T-helper 1 cell (primary cell): ENCODE measurements at regions not wholly inside any gene's neighbourhood (a gene's known extent, or its start where the extent isn't known, plus 50 kb on each side); places are given as distances from the start of the nearest gene placed in this dataset.
"Not testable (repeated sequence)": the region's sequence is repeated elsewhere in the genome, so short reads cannot be mapped to it uniquely, and the experiment has no call there.

Experiments used
- DNase-seq, 5 donors: peaks; one replicate each; pipeline ENCODE4 v3.0.0-alpha.2; 2012 to 2020

DNA sequence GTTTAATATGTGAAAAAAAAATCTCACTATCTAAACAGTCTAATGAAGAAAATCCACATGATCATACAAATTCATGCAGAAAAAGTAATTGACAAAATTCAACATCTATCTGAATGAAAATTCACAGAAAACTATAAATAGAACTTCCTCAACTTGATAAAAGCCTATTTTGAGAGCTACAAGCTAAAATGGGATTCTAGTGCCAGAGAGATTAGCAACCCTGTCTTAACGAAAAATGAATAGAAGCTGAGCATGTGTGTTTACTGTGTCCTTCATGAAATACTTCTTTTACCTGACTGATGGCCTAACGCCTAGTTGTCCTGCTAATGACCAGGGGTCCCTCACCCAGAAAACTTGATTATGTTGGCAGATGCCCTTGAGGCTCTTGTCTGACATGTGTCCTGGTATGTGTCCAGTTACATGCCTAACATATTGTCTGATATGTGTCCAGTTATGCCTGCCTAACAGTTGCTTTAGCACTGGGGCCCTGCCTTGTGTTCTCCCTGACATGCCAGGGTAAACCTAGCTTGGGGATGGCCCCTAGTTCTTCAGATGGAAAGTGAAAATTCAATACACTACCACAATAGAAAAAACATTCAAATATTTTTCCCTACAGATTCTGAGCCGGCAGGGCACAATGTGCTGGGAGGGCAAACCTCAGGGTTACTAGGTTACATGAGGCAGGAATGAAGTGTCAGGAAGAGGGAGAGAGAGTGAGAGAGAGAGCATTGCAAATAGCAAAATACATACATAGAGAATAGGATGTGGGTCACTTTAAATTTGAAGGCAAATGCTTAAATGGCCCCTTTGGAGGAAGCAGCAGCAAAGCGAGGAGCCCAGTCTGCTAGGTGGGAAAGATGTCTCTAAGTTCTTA is 834.0 kb downstream of the CDH11 start:
- no peak for DNase-seq

DNA sequence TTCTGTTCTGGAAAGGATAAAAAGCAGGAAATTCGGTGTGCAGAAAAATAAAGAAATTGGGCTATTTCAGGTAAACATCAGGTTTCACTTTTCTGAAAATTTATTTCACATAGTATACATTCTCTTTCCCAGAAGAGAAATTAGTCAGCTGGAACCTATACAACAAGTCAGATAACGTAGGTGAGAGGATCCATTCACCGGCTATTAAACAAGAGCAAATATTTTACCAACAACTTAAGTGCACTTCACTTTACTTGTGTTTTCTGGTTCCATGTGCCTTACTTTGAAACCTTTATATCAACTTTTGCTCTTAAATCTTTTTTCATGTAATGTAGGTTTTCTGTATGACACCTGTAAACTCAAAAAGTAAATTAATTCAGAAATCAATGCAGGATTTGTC is 839.7 kb downstream of the CDH11 start:
- DNase-seq: no peak

DNA sequence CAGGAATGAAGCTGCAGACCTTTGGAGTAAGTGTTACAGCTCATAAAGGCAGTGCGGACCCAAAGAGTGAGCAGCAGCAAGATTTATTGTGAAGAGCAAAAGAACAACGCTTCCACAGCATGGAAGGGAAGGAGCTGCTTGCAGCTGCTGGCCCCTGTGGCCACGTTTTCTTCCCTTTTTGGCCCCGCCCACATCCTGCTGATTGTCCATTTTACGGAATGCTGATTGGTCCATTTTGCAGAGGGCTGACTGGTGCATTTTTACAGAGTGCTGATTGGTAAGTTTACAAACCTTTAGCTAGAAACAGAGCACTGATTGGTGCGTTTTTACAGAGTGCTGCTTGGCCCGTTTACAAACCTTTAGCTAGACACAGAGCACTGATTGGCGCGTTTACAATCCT is 841.5 kb downstream of the CDH11 start:
- no peak for DNase-seq

DNA sequence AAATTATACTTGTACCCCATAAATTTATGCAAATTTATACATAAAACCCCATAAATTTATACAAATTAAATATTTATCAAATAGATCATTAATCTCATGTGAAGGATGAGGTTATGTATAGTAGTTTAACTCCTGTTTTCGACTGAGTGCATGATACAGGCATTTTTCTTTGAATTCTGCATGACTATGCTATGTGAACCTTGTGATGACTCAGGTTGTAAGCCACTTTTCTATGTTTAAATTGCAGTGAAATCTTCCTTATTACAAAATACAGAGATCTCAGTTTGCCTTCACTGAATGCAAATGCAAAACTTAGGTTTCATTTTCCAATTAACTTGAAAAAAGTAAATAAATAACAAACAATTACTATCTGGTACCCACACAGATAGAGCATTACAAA is 843.7 kb downstream of the CDH11 start:
- DNase-seq: no peak

DNA sequence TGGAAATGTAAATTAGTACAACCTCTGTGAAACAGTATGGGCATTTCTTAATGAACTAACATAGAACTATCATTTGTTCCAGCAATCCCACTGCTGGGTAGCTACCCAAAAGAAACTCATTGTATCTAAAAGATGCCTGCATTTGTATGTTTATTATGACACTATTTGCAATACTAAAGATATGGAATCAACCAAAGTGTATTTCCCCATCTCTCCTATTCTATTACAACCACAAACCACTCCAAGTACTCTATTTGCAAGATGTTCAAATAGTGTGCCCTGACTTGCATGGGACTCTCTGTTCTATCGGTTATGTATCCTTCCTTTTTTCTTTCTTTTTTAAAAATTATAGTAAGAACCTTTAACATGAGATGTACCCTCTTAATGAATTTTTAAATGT is 845.2 kb downstream of the CDH11 start:
- DNase-seq: no peak

DNA sequence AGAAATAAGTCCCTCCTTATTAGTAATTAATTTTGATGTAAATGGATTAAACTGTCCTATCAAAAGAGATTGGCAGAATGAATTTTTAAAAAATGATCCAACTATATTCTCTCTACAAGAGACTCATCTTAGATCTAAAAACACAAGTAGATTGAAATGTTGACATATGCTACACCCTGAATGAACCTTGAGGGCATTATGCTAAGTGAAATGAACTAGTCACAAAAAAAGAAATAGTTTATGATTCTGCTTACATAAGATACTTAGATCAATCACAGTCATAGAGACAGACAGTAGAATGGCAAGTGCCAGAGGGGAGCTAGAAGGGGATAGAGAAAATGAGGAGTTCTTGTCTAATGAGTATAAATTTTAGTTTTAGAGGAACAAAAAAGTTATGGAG is 849.8 kb downstream of the CDH11 start:
- DNase-seq: no peak

DNA sequence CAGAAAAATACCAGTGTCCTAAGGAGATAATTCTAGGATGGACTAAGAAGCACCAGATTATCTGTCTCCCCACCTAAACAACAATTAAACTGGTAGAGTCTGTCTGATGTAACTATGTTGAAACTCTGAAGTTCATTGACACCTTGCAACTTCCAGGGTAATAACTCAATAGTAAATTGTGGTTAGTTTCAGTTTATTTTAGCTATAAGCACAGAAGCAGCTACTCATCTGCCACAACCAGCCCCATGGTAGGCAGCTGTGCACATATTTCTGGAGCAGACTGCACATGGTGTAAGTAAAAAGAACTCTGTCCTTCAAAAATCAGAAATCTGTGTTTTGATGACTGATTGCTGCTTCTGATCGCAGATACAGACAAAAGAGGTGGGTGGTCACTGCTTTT is 852.1 kb downstream of the CDH11 start:
- no peak for DNase-seq

DNA sequence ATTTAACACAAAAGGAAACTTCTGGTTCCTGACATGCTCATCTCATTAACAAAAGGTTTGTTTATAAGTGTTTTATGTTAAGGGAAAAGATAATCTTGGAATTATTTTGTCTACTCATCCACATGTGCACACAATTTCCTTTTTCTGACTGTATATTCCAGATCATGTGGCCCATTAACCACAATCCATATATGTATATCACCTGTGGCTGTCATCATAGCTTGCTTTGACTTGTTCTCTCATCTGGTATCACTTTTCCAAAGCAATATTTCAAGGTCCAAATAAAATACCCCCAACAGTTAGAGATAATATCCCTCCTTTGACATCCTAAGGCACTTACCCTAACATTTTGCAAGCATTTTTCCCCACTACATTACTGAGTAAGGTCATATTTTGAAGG is 856.1 kb downstream of the CDH11 start:
- DNase-seq: no peak

DNA sequence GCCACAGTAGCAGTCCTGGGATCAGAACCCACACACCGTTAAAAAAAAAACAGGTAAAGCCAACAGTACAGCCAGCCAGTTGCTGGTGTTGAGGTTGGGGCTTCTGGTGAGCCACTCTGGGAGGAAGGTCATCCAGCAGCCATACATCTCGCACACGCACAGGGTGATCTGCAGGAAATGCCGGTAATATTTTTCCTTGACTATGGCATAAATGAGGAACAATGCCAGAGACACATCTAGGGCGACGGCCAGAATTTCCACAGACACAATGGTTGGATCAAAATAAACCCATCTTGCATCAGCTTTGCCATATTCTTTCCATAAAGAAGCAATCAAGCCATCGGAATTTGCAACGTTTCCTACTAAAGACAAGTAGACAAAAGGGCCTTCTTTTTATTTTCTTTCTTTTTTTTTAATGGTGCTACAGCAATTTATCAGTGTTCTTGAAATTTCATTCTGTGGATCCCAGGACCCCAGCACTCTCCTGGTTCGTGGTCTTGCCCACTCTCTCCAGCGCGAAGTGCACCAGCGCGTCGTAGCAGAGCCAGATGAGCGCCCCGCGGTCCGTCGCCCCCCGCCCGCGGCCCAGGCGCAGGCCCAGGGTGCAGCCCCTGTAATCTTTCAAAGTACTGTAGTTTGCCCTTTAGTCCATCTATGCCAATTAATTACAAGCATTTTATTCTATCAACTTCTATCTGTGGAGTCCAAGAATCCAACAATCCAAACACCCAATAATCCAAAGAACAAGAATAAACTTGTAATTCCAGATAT is 861.0 kb downstream of the CDH11 start:
- not testable (repeated sequence) for DNase-seq

DNA sequence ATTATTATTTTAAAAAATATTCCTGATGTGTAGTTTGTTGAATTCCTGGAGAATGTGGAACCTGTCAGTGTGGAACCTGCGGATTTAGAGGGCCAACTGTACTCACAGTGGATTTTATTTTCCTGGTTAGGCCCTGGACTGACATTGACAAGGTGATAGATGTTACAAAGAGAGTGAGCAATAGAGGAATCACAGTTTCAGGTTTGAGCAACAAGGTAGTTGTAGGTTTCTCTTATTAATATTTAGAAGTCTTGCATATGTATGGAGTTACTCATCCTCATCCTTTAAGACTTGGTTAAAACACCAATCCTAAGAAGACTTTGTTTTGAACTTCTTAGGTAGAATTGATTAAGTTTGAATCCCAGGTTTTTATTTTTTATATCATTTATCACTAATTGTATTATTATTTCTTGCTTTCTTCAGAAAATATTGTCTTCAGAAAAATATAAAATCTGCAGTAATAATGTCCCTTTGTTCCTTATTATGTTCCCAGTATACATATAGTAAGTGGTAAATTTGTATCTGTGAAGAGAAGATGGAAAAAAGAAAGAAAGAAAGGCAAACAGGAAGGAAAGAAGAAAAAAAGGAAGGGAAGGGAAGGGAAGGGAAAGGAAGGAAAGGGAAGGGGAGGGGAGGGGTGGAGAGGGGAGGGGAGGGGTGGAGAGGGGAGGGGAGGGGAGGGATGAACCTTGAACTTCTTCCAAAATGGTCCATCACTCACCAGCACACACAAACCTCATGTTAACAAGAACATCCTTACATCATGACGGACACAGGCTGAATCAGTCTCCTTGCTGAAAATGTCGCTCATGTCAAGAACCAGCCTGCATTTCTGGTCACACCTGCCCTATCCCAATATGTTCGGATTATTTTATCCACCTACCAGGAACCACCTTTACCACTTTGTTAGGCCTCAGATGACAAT is 867.2 kb downstream of the CDH11 start:
- DNase-seq: no peak

DNA sequence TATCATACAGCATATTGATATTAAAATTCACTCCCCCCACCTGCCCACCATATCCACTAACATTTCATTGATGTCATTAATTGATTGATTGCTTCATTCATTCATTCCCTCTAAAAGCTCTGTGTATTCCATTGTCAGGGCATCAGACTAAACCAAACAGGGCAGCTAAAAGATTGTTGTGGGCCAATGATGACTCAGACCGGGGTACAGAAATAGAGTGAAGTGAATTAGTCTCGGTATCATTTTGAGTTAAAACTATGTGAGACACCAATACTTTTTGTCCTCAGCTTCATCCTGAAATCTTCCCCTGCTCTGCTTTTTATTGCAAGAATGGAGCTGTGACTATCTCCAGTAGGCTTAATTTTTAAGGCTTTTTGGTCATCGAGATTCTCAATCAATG is 868.3 kb downstream of the CDH11 start:
- no peak for DNase-seq

DNA sequence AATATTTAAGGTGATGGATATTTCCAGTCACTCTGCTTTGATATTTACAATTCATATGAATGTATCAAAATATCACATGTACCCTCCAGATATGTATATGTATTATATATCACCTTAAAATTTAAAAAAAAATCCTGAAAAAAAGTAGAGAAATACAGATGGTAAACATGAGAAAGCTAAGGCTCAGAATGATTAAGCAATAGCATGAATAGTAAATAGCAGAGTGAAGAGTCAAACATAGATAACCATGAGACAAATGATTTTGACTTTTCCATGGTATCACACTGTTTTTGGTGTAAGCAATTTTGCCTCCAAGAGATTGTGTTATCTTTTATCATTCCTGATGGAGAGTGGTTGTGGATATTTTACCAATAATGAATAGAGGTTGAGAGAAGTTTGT is 868.8 kb downstream of the CDH11 start:
- no peak for DNase-seq

DNA sequence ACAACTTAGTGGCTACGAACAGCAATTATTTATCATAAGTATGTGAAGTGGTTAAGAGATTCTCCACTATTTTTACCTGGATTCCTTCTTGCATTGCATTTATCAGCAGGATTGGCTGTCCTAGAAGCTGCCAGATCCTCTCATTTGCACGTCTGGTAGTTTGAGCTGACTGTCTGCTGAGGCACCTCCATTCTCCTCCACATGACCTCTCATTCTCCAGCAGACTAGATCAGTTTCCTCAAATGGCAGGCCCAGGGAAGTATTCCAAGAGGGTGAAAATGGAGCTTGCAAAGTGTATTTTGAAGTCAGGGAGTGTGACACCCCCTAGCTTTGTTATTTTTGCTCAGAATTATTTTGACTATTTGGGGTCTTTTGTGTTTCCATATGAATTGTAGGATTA is 870.1 kb downstream of the CDH11 start:
- no peak for DNase-seq

DNA sequence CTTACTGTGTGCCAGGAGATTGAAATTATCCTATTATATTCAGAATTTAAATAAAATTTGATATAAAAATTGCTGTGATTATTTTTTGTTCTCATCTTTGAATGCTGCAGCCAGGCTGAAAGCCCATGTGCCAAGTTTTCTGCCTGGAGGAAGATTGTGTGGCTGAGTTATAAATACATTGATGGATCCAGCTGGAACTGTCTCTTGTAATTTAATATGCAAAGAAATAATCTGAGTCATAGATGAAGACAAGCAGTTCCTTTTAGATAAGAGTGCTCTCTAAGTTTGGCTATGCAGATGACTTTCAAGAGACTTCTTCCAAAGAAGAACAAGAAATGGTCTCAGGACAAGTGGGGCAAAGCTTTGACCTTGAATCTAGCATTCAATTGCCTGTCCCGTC is 871.0 kb downstream of the CDH11 start:
- DNase-seq: no peak

DNA sequence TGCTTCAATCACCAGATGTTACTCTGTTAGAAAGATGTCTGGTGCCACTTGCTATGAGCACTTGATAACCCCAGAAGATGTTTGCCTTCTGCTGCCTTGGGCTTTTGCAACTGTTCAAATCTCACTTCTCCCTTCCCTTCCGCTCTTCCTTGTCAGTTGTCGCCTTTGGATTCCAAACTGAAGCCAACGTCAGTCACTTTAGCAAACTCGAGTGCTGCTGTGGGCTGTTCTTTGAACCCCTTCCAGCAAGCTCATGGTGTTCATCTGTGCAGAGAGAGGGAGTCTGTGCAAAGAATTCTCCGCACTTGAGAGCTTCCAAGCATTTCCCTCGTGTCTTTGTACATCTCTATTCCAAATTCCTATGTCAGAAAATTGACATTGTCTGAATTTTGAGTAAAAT is 879.4 kb downstream of the CDH11 start:
- DNase-seq: no peak

DNA sequence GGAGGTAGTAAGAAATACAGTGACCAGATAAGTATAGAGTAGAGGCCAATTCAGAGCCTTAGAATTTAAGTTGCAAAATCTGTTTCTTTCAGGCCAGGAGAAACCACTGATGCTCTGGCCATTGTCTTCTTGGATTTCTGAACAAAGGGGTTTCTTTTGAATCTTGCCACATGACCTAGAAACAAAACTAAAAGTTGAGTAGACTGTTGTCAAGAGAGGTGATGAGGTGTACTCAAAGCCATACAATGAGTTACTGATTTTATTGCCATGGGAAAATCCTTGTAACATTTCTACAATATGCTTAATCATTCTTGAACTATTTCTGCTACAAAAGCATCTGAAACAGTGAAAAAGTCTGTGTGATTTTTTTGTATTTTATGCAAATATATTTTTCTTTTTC is 881.3 kb downstream of the CDH11 start:
- no peak for DNase-seq

DNA sequence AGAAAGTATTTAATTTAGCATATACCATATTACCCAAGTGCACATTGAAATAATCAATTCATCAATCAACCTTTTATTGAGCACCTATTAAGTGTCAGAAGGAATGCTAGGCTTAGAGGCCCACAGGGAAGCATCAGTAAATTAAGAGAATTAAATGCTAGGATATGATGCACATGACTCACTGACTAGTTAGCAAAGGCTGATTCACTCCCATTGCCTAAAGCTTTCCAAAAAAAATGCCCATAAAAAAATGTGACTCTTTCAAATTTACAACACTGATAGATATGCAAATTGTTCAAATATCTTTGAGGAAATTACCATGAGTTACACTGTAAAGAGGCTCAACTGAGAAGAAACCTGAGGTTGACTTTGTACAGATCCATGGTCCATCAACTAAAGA is 883.3 kb downstream of the CDH11 start:
- no peak for DNase-seq

DNA sequence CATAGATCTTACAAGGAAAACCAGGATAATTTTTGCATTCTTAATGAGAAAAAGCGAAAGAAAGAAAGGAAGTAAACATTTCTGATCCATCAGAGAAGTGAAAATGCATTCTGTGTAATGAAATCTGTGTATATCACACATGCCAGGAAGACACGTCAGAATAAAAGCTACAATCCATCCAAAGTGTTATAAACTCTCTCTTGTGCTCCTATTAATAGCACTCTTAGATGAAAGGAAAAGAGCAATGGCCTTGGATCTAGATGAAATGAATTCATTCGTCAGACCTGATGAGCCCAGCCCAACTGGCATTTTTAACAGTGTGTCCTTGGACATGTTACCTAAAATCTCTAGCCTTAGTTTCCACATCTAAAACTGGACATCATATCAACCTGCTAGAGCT is 885.5 kb downstream of the CDH11 start:
- DNase-seq: no peak

DNA sequence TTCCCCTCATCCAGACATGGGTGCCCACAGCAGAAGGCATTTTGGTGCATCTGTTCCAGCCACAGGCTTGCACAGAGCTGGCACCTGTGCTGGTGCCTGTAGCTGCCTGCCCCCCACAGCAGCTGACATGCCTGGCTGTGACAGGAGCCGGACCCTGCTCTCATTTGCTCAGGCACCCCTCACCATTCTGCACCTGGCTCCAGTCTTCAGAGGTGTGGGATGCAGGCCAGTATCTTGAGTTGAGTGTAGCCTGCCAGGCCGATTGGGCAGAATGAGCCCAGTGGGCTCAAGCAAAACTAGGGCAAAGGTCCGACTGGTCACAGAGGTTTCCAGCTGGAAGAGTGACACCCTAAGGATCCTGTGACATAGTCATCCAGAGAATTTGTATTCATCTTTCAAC is 887.7 kb downstream of the CDH11 start:
- DNase-seq: no peak

DNA sequence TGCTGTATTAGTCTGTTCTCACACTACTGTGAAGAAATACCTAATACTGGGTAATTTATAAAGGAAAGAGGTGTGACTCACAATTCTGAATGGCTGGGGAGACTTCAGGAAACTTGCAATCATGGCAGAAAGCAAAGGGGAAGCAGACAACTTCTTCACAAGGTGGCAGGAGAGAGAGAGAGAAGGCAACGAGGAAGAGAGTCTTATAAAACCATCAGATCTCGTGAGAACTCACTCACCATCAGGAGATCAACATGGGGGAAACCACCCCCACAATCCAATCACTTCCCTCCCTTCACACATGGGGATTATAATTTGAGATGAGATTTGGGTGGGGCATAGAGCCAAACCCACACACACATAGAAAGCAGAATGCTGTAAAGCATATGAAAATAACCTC is 896.2 kb downstream of the CDH11 start:
- no peak for DNase-seq

DNA sequence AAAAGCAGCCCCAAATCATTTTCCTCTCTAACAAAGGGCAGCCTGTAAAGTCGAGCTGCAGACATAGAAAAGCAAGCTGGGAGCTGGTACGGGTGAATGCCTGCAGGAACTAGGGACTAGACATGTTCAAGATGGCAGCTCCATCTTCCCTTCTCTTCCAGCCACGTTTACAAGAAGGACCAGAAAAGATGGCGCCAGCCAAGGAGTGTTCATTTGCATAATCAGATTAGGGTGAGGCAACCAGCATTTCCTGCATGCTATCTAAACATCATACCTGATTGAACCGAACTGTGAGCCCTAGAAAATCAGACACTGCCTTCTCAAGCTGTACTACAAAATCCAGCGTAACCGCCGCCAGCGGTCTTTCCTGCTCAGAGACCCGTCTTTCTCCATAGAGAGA is 896.8 kb downstream of the CDH11 start:
- DNase-seq: no peak

DNA sequence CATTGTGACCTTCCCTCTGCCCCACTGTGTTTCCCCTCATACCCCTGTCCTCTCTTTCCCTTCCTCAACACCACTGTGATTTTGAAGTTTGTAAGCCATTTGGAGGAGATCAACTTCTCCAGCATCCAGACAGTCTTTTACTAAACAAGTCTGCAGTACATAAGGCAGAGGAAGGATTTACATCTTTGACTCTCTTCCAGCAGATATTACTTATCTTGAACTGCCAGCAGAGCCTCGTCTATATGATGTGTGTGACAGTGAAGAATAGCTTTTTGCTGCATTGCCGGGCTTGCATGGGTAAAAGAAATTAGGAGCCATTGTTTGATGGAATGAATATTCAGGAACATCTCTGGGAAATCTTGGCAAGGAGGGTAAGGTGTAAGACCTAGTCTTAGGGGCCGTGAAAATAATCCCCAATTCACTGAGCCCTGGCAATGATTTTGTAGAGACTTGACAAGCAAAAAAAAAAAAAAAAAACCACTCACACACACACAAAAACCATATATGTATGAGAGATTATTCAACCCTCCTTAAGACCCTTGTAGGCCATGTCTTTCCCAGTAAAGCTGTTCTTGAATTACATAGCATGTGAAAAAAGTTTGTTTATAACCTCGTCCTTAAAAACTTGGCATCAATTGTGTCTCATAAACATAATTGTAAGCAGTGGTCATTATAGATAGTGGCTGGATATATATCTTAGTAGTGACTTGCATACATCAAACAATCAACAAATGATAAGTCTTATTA is 903.9 kb downstream of the CDH11 start:
- no peak for DNase-seq

DNA sequence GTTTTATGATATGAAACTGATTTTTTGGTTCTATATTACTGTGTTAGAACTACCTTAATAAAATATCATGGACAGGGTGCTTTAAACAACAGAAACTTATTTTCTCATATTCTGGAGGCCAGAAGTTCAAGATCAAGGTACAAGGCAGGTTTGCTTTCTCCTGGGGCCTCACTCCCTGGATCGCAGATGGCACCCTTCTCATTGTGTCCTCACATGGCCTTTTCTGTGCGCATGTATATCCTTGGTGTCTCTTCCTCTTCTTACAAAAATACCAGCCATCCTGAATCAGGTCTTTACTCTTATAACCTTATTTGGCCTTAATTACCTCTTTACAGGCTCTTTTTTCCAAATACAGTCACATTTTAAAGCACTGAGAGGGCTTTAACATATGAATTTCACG is 906.1 kb downstream of the CDH11 start:
- no peak for DNase-seq
